Liver (tissue), 3 donors: ENCODE measurements at regions not wholly inside any gene's neighbourhood (a gene's known extent, or its start where the extent isn't known, plus 50 kb on each side); places are given as distances from the start of the nearest gene placed in this dataset.

Experiments
- CTCF ChIP-seq: fragments of 150-350 bp; IDR thresholded peaks from 2 replicates; pipeline ENCODE4 v1.5.1; 2017; ENCODE audit warnings: improper control_type of control experiment, low read depth, low read length; ENCODE audit not compliant: missing input control
- GABPA ChIP-seq, 2 donors: IDR thresholded peaks in 1 of 2; conservative IDR thresholded peaks in 1 of 2; 2 replicates each; pipeline ENCODE4 v1.6.1; 2016; ENCODE audit warnings: antibody characterized with exemption in 2 of 2, mild to moderate bottlenecking in 1 of 2, moderate library complexity in 1 of 2
- JUND ChIP-seq, 2 donors: IDR thresholded peaks; 2 replicates each; pipeline ENCODE4 v1.6.1; 2016; ENCODE audit warnings: antibody characterized with exemption in 2 of 2
- TAF1 ChIP-seq: conservative IDR thresholded peaks from 2 replicates; pipeline ENCODE4 v1.6.1; 2016; ENCODE audit warnings: antibody characterized with exemption, mild to moderate bottlenecking
- YY1 ChIP-seq: IDR thresholded peaks from 2 replicates; pipeline ENCODE4 v1.6.1; 2016; ENCODE audit warnings: antibody characterized with exemption, mild to moderate bottlenecking
- donor health status: healthy.
- donor health status: healthy.

- TF ChIP-seq YY1 (no peak), JUND (IDR thresholded peaks at IDR 0.05) (no peak), CTCF (no peak), TAF1 (no peak), GABPA (IDR thresholded peaks at IDR 0.05 in 1 of 2, conservative IDR thresholded peaks at IDR 0.05 in 1 of 2) (no peak)
Measured at GRCh38 chr6:16991981-16992629, 109.7 kb upstream of the STMND1 start.
